Activated naive CD4-positive, alpha-beta T cell treated with anti-CD3 and anti-CD28 coated beads, Interleukin-2, amount 10 ng/mL, durations not matched to agents 7 days and 5 days (primary cell): ENCODE measurements at regions not wholly inside any gene's neighbourhood (a gene's known extent, or its start where the extent isn't known, plus 50 kb on each side); places are given as distances from the start of the nearest gene placed in this dataset.

ENCODE experiments used
- CTCF ChIA-PET: fragments of 350-600 bp; sonication (Branson Sonifier 250); formaldehyde crosslinking; loops from one replicate; lab custom pipeline; 2021; ENCODE audit warnings: antibody characterized with exemption; lab: Charles Lee
- DNase-seq: peaks from one replicate; pipeline ENCODE4 v3.0.0-alpha.2; 2020
- H3K27ac Mint-ChIP-seq: one replicate; pipeline ENCODE4 v1.8.0; 2021; ENCODE audit warnings: mild to moderate bottlenecking, moderate library complexity, mixed read lengths
- H3K27me3 Mint-ChIP-seq: one replicate; pipeline ENCODE4 v1.8.0; 2021; ENCODE audit warnings: mild to moderate bottlenecking, mixed read lengths
- H3K36me3 Mint-ChIP-seq: one replicate; pipeline ENCODE4 v1.8.0; 2021; ENCODE audit warnings: mixed read lengths
- H3K4me1 Mint-ChIP-seq: one replicate; pipeline ENCODE4 v1.8.0; 2021; ENCODE audit warnings: mixed read lengths
- H3K4me3 Mint-ChIP-seq: one replicate; pipeline ENCODE4 v1.8.0; 2021; ENCODE audit warnings: mild to moderate bottlenecking, moderate library complexity, mixed read lengths
- H3K9me3 Mint-ChIP-seq: one replicate; pipeline ENCODE4 v1.8.0; 2021; ENCODE audit warnings: mixed read lengths

- DNase-seq = no peak
- Mint-ChIP-seq H3K4me3 (no peak overlapping the region), H3K27me3 (no peaks in the 10 kb centered on the region), H3K36me3 (no peaks in the 10 kb centered on the region), H3K9me3 (no peaks in the 10 kb centered on the region), H3K27ac (no peak overlapping the region), H3K4me1 (no peaks in the 10 kb centered on the region)
- CTCF ChIA-PET = no interaction called here
Observed at GRCh38 chrX:138534410-138534809, 177.1 kb downstream of the FGF13 start.

- Mint-ChIP-seq H3K4me1 (no peaks in the 10 kb centered on the region), H3K4me3 (no peak overlapping the region), H3K27ac (no peak overlapping the region), H3K27me3 (no peaks in the 10 kb centered on the region), H3K9me3 (no peaks in the 10 kb centered on the region), H3K36me3 (no peaks in the 10 kb centered on the region)
- no peak for DNase-seq
- CTCF ChIA-PET = no interaction called here
Observed at GRCh38 chrX:138519296-138519695, 192.2 kb downstream of the FGF13 start.

DNA sequence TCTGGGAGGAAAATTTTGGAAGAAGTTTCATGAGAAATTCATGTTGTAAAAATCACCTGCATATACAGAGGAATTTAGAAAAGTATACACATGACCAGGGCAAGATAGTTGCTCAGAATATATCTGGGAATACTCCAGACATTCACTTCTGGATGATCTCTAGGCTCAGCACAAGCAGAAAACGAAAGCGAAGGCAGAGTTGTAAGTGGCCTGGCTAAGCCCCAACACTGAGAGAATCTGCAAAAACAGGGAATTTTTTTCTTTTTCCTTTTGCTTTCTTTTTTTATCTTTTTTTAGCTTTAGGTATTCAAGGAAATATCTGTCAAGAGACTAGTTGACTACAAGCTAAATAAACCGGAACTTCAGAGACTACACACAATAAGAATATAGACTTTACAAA lies 207.2 kb downstream of the FGF13 start:
- Mint-ChIP-seq H3K27ac (no peak overlapping the region), H3K27me3 (no peaks in the 10 kb centered on the region), H3K4me1 (no peaks in the 10 kb centered on the region), H3K9me3 (no peaks in the 10 kb centered on the region), H3K4me3 (no peak overlapping the region), H3K36me3 (no peaks in the 10 kb centered on the region)
- CTCF ChIA-PET = interaction anchor here (0.6 kb wide), 1 partner anchor 488 kb away, joined by 3 read pairs; no protein-coding TSS in a partner anchor
- no peak for DNase-seq

- H3K9me3 Mint-ChIP-seq = no peaks in the 10 kb centered on the region
- no peak for DNase-seq
- CTCF ChIA-PET = no interaction called here
- no peaks in the 10 kb centered on the region for H3K4me1 Mint-ChIP-seq
- no peaks in the 10 kb centered on the region for H3K27me3 Mint-ChIP-seq
- H3K36me3 Mint-ChIP-seq = no peaks in the 10 kb centered on the region
- H3K27ac Mint-ChIP-seq = no peak overlapping the region
- H3K4me3 Mint-ChIP-seq = no peak overlapping the region
Observed at GRCh38 chrX:138492371-138492770, 219.1 kb downstream of the FGF13 start.

DNA sequence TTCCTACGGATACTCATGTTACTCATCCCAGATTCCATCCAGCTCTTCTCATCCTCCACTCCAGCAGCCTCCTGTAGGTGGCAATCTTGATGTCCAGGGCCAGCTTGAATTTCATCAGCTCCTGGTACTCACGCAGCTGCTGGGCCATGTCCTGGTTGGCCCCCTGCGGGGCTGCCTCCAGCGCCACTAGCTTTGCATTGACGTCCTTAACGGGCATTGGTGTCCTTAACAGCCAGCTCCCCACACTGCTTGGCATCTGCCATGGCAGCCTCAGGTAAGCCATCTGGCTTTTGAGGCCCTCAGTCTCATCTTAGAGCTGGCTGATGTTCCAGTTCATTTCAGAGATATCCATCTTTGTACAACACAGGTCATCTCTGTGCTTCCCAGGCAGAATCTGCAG lies 223.7 kb downstream of the FGF13 start:
- Mint-ChIP-seq H3K27ac (no peak overlapping the region), H3K9me3 (no peaks in the 10 kb centered on the region), H3K36me3 (no peaks in the 10 kb centered on the region), H3K4me1 (no peaks in the 10 kb centered on the region), H3K4me3 (no peak overlapping the region), H3K27me3 (no peaks in the 10 kb centered on the region)
- CTCF ChIA-PET = no interaction called here
- no peak for DNase-seq

- no peaks in the 10 kb centered on the region for H3K27me3 Mint-ChIP-seq
- H3K27ac Mint-ChIP-seq = no peak overlapping the region
- DNase-seq = no peak
- no peak overlapping the region for H3K4me3 Mint-ChIP-seq
- no peaks in the 10 kb centered on the region for H3K36me3 Mint-ChIP-seq
- CTCF ChIA-PET = no interaction called here
- H3K9me3 Mint-ChIP-seq = no peaks in the 10 kb centered on the region
- H3K4me1 Mint-ChIP-seq = no peaks in the 10 kb centered on the region
Observed at GRCh38 chrX:138485767-138486166, 225.8 kb downstream of the FGF13 start.

GRCh38 chrX:138485224-138485623 lies 226.3 kb downstream of the FGF13 start:
- Mint-ChIP-seq H3K9me3 (no peaks in the 10 kb centered on the region), H3K4me1 (no peaks in the 10 kb centered on the region), H3K27me3 (no peaks in the 10 kb centered on the region), H3K4me3 (no peak overlapping the region), H3K36me3 (no peaks in the 10 kb centered on the region), H3K27ac (no peak overlapping the region)
- CTCF ChIA-PET = no interaction called here
- DNase-seq = no peak

GRCh38 chrX:138484451-138484850 lies 227.1 kb downstream of the FGF13 start:
- Mint-ChIP-seq H3K27me3 (no peaks in the 10 kb centered on the region), H3K27ac (no peak overlapping the region), H3K4me3 (no peak overlapping the region), H3K36me3 (no peaks in the 10 kb centered on the region), H3K4me1 (no peaks in the 10 kb centered on the region), H3K9me3 (no peaks in the 10 kb centered on the region)
- no peak for DNase-seq
- CTCF ChIA-PET = no interaction called here

DNA sequence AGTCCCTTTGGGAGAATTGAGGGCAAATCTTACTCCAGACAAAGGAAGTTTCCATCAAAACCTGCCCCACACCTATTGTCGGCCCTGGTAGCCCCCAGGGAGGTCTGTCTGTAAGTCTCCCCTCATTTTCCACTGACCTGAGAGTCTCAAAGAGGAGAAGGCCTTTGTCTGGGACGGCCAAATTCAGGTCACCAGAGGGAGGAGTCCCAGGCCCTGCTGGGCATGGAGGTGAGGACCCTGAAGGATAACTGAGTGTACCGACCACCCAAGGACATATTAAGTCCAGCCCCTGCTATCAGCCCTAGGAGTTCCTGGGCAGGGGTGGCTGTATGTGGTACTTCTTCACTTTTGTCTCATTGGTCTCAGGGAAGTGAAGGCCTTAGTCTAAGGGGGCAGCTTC lies 229.9 kb downstream of the FGF13 start:
- H3K9me3 Mint-ChIP-seq = no peaks in the 10 kb centered on the region
- DNase-seq = no peak
- no peaks in the 10 kb centered on the region for H3K36me3 Mint-ChIP-seq
- CTCF ChIA-PET = no interaction called here
- no peak overlapping the region for H3K4me3 Mint-ChIP-seq
- H3K4me1 Mint-ChIP-seq = no peaks in the 10 kb centered on the region
- H3K27me3 Mint-ChIP-seq = no peaks in the 10 kb centered on the region
- no peak overlapping the region for H3K27ac Mint-ChIP-seq

GRCh38 chrX:138463476-138463875 lies 248.0 kb downstream of the FGF13 start:
- Mint-ChIP-seq H3K27ac (no peak overlapping the region), H3K4me1 (no peaks in the 10 kb centered on the region), H3K9me3 (no peaks in the 10 kb centered on the region), H3K36me3 (no peaks in the 10 kb centered on the region), H3K27me3 (no peaks in the 10 kb centered on the region), H3K4me3 (no peak overlapping the region)
- DNase-seq = no peak
- CTCF ChIA-PET = no interaction called here
